Panc1 (cell line): ENCODE measurements at regions not wholly inside any gene's neighbourhood (a gene's known extent, or its start where the extent isn't known, plus 50 kb on each side); places are given as distances from the start of the nearest gene placed in this dataset.

Source experiments
- CTCF ChIP-seq: fragments of 450-650 bp; IDR thresholded peaks from 2 replicates; pipeline ENCODE4 v1.5.1; 2017; ENCODE audit warnings: mild to moderate bottlenecking
- SIN3A ChIP-seq: IDR thresholded peaks from 2 replicates; pipeline ENCODE4 v1.6.1; 2012; ENCODE audit warnings: low read depth, mild to moderate bottlenecking, low read length, moderate library complexity, borderline replicate concordance; ENCODE audit not compliant: insufficient read depth

GRCh38 chr9:79145442-79145841, 426.3 kb upstream of the TLE4 start:
- TF ChIP-seq CTCF (no peak), SIN3A (no peak)
